Mucosa of rectum (tissue), 2 donors: ENCODE measurements at regions not wholly inside any gene's neighbourhood (a gene's known extent, or its start where the extent isn't known, plus 50 kb on each side); places are given as distances from the start of the nearest gene placed in this dataset.

ENCODE experiments used
- H3K27ac ChIP-seq, 2 donors: one replicate each; pipeline ENCODE4 v1.7.0; 2013; ENCODE audit warnings: inconsistent platforms in 2 of 2, low read depth in 2 of 2, low read length in 2 of 2
- H3K27me3 ChIP-seq, 2 donors: one replicate each; pipeline ENCODE4 v1.7.0; 2013; ENCODE audit warnings: low read length in 2 of 2; ENCODE audit not compliant: control insufficient read depth in 2 of 2, insufficient read depth in 2 of 2
- H3K36me3 ChIP-seq, 2 donors: one replicate each; pipeline ENCODE4 v1.7.0; 2013; ENCODE audit warnings: low read length in 2 of 2; ENCODE audit not compliant: control insufficient read depth in 2 of 2, insufficient read depth in 2 of 2
- H3K4me1 ChIP-seq, 2 donors: one replicate each; pipeline ENCODE4 v1.7.0; 2013; ENCODE audit warnings: low read length in 2 of 2, mild to moderate bottlenecking in 1 of 2; ENCODE audit not compliant: control insufficient read depth in 2 of 2, insufficient read depth in 2 of 2
- H3K4me3 ChIP-seq, 2 donors: one replicate each; pipeline ENCODE4 v1.7.0; 2013; ENCODE audit warnings: low read length in 2 of 2
- H3K9ac ChIP-seq, 2 donors: one replicate each; pipeline ENCODE4 v1.7.0; 2013; ENCODE audit warnings: low read length in 2 of 2, low read depth in 1 of 2, mild to moderate bottlenecking in 1 of 2
- H3K9me3 ChIP-seq, 2 donors: one replicate each; pipeline ENCODE4 v1.7.0; 2013; ENCODE audit warnings: low read length in 2 of 2; ENCODE audit not compliant: control insufficient read depth in 2 of 2
- donor health status: healthy.
- donor health status: Normal muscosa, but diverticular disease.

DNA sequence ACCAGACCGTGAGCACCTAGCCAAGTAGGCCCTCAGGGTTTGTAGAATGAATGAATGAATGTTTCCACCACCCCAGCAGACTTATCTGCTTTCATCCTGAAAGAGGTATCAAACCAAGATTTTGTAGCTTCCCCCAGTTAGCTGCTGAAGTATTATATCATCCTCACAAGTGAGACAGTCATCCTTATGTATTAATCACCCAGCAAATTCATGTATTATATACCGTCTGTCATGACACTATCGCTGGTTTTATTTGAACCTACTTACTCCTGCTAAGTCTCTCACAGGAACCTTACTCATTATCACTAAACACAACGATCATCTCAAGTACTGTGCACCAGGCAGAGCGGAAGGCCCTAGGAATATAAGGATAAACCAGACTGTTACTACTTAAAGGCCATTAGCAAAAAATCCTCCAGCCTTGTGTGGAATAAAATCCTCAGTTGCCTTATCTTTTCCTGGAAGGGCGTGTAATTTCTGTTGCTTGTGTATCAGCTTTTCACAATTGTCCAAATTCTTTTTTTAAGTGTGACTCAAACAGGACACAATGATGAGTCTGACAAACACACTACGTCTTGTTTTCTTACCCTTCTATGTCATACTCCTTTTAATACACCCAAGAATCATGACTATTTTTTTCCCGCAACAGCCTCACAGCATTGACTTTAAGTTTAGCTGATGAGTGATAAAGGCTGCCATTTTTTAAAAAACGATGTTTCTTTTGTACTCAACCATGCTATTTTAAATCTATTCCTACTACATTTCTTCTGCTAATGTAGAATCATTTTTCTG lies 176.1 kb upstream of the KLF14 start:
- Histone ChIP-seq H3K9ac (peak overlapping the region; percentile 85 to 90), H3K27me3 (no peaks in the 10 kb centered on the region), H3K4me1 (peaks cover 31 to 65% of the 10 kb centered on the region in 2 donors), H3K36me3 (peaks cover 3 to 8% of the 10 kb centered on the region in 2 donors), H3K27ac (peak overlapping the region; percentile 95), H3K9me3 (no peaks in the 10 kb centered on the region), H3K4me3 (peak overlapping the region; percentile 76 to 81)

GRCh38 chr7:130910949-130911944 lies 177.2 kb upstream of the KLF14 start:
- H3K36me3 ChIP-seq = peaks cover 3 to 6% of the 10 kb centered on the region in 2 donors
- H3K4me1 ChIP-seq = peaks cover 34 to 68% of the 10 kb centered on the region in 2 donors
- peak overlapping the region; percentile 95 for H3K27ac ChIP-seq
- no peaks in the 10 kb centered on the region for H3K27me3 ChIP-seq
- H3K9ac ChIP-seq = peak overlapping the region; percentile 85 to 90
- no peaks in the 10 kb centered on the region for H3K9me3 ChIP-seq
- peak overlapping the region; percentile 76 to 81 for H3K4me3 ChIP-seq

DNA sequence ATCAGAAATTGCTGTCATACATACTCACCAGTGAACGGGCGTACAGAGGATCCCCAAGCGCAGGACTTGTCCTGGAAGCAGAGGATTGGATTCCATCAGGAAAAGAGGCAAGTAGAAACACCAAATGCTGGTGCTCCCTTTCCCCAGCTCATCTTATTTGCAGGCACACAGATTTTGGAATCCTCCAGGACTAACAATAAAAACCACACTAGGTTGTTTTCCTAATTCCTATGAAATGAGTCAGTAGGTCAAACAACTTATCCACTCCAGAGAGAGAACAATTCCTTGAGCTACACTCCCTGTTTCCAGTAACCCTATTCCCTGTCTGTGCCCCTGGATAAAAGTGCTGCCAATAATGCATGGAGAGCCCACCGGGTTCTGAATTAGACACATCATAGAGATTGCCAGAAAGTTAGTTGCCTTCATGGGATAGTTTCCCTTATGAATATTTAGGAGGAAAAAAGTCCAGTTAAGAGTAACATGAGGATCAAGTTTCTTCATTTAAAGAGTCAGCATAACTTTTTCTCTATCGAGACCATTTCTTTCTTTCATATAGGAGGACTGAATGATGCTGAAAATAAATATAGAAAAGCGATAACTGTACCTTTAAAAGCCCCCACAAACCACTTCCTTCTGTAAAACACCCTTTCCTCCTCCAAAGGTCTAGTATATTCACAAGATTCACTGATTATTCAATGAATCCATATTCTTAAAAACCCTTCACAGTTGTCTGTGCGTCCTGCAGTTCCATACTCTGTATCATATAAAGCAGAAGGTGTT lies 178.3 kb upstream of the KLF14 start:
- Histone ChIP-seq H3K4me1 (peaks cover 36 to 70% of the 10 kb centered on the region in 2 donors), H3K27me3 (no peaks in the 10 kb centered on the region), H3K9me3 (no peaks in the 10 kb centered on the region), H3K9ac (peak overlapping the region; percentile 85 to 90), H3K4me3 (peak overlapping the region; percentile 76 to 81), H3K36me3 (peaks cover 3 to 6% of the 10 kb centered on the region in 2 donors), H3K27ac (peak overlapping the region; percentile 95)

DNA sequence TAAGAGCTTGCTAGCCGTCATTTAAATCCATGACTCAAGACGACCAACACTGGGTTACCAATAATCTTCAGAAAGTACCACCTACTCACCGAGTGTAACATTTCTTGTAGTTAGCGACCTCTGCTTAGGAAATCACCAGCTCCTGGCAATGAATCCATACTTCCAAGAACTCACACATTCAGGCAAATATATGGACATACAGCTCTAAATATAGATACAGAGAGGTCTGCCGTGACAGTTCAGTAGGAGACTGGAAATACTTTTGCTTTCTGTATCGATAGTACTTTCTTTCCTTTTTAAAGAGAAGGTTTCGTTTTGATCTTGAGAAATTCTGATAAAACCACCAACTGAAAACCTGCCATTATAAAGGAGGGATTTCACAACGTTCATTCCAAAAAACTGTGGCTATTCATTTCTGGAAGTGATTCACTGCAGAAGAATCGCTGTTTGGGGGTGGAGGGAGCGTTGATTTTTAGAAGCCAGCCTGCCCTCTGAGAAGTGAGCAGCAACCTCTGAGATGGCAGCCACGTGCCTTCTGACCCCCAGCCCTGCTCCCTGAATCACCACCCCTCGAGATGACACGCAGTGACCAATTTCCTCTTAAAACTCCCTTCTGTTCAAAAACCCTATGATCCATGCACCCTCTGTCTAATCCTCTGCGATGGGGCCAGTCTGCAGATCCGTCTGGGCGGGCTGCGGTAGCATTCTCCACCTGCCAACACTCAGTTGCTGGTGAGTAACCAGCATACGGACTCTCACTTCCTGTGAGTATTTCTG lies 179.0 kb upstream of the KLF14 start:
- H3K27me3 ChIP-seq = no peaks in the 10 kb centered on the region
- peak overlapping the region; percentile 85 to 90 for H3K9ac ChIP-seq
- H3K36me3 ChIP-seq = peaks cover 3 to 6% of the 10 kb centered on the region in 2 donors
- peak overlapping the region; percentile 76 to 81 for H3K4me3 ChIP-seq
- H3K9me3 ChIP-seq = no peaks in the 10 kb centered on the region
- H3K27ac ChIP-seq = peak overlapping the region; percentile 95
- peaks cover 40 to 70% of the 10 kb centered on the region in 2 donors for H3K4me1 ChIP-seq

DNA sequence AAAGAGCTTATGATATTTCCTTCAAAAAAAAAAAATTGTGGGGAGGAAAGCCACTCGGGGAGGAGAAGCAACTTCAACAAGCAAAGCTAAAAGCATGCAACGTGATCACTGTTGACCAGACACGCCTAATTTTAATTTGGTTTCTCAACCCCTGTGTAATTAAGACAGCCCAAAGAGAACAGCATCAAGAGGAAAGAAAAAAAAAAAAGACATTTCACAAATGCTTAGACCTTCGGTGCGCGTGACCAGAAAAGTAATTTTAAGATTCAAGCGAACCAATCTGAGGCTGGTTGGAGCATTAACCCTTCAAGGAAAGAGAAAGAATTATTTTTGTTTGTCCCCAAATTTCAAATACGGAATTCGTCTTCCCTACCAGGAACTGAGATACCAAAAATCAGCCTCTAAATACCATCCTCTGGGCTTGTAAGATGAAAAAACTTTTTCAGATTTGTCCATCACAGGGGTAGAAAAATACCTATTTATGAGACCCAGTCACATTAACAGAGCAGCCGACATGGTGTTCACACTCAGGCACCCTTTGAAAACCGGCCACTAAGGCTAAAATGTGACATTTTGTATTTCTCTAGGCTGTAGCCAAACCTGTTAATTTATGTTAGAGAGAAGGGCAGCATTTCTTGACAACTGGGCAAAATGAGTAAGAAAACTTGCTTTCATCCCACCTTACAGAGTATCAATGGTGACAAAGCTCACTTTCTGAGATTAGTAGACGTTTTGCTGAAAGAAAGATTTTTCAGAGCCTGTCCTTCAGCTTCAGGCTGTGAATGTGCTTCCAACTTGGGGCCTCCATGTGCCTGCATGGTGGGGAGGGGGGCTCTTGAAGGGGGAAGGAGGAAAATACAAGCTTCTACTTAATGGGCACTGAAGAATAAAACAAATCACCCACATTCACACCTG lies 179.9 kb upstream of the KLF14 start:
- Histone ChIP-seq H3K4me1 (peaks cover 47 to 72% of the 10 kb centered on the region in 2 donors), H3K9me3 (no peaks in the 10 kb centered on the region), H3K4me3 (peak overlapping the region; percentile 76 to 81), H3K9ac (peak overlapping the region; percentile 85 to 90), H3K36me3 (peaks cover 3 to 4% of the 10 kb centered on the region in 2 donors), H3K27me3 (no peaks in the 10 kb centered on the region), H3K27ac (peak overlapping the region; percentile 95)

DNA sequence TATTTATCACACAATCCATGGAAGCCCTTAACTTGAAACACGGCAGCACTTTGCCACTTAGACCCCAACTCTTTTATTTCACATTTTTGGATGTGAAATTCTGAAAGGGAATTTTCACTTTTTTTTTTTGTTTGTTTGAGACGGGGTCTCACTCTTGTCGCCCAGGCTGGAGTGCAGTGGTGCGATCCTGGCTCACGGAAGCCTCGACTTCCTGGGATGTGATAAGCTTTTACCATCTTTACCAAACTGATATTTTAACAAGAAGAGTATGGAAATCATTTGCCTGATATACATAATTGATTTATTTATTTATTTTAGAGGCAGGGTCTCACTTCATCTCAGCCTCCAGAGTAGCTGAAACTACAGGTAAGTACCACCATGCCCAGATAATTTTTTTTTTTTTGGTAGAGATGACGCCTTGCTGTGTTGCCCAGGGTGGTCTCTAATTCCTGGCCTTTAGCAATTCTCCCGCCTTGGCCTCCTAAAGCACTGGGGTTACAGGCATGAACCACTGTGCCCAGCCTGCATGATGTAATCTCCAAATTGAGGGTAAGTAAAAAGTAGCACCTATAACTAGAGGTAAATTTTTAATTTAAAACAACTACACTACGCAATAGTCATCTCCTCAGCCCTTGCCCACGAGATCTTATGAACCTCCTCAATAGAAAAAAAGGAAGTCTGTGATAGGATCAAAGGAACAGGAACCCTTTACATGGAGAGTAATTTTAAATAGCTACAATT lies 180.7 kb upstream of the KLF14 start:
- Histone ChIP-seq H3K9me3 (no peaks in the 10 kb centered on the region), H3K4me1 (peaks cover 53 to 71% of the 10 kb centered on the region in 2 donors), H3K9ac (peak overlapping the region; percentile 85 to 90), H3K4me3 (peak overlapping the region in 1 of 2 donors; percentile 81), H3K27ac (peak overlapping the region; percentile 95), H3K27me3 (no peaks in the 10 kb centered on the region), H3K36me3 (peaks cover 1 to 2% of the 10 kb centered on the region in 2 donors)

GRCh38 chr7:130917669-130918128 lies 183.7 kb upstream of the KLF14 start:
- H3K4me3 ChIP-seq = peak overlapping the region; percentile 45 to 64
- peak overlapping the region; percentile 57 to 85 for H3K9ac ChIP-seq
- H3K36me3 ChIP-seq = peaks cover 0 to 11% of the 10 kb centered on the region in 2 donors
- H3K27ac ChIP-seq = peak overlapping the region; percentile 95
- H3K27me3 ChIP-seq = no peaks in the 10 kb centered on the region
- peaks cover 76 to 77% of the 10 kb centered on the region in 2 donors for H3K4me1 ChIP-seq
- no peaks in the 10 kb centered on the region for H3K9me3 ChIP-seq
